OCI-LY7 (cell line): ENCODE measurements at regions not wholly inside any gene's neighbourhood (a gene's known extent, or its start where the extent isn't known, plus 50 kb on each side); places are given as distances from the start of the nearest gene placed in this dataset.

Experiments
- EZH2phosphoT487 ChIP-seq: fragments of 200-600 bp; sonication (generic); IDR thresholded peaks from 2 replicates; pipeline ENCODE4 v1.6.1; 2018; ENCODE audit warnings: low read depth, borderline replicate concordance, mild to moderate bottlenecking, mixed run types, antibody characterized with exemption, low read length, moderate library complexity, mixed read lengths
- TF ChIP-seq, protein P1 (sequence below): fragments of 200-600 bp; sonication (generic); conservative IDR thresholded peaks from 2 replicates; pipeline ENCODE4 v1.5.1; 2014; ENCODE audit warnings: mild to moderate bottlenecking, antibody characterized with exemption, low read length, moderate library complexity, mixed read lengths

DNA sequence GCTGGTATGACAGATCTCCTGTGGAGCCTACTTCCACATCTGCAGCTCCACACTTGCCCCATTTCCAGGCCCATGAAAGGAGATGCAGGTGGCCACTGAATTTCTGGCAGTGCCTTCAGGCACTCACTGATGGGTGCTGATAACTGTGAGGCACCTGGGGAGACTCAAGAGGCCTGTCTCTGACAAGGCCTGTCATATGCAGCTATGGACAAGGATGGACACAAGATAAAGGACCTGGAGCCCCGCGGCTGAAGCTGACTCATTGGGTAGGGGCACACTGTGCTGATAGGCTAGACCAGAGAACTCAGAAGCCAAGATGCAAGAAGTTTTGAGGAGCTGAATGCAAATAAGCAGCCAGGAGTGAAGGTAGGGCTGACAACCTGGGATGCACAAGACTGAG is 81.0 kb upstream of the LRFN2 start:
- TF ChIP-seq, protein P1, sequence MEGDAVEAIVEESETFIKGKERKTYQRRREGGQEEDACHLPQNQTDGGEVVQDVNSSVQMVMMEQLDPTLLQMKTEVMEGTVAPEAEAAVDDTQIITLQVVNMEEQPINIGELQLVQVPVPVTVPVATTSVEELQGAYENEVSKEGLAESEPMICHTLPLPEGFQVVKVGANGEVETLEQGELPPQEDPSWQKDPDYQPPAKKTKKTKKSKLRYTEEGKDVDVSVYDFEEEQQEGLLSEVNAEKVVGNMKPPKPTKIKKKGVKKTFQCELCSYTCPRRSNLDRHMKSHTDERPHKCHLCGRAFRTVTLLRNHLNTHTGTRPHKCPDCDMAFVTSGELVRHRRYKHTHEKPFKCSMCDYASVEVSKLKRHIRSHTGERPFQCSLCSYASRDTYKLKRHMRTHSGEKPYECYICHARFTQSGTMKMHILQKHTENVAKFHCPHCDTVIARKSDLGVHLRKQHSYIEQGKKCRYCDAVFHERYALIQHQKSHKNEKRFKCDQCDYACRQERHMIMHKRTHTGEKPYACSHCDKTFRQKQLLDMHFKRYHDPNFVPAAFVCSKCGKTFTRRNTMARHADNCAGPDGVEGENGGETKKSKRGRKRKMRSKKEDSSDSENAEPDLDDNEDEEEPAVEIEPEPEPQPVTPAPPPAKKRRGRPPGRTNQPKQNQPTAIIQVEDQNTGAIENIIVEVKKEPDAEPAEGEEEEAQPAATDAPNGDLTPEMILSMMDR = no peak
- no peak for TF ChIP-seq EZH2phosphoT487
